GM12878 (cell line): ENCODE measurements at regions not wholly inside any gene's neighbourhood (a gene's known extent, or its start where the extent isn't known, plus 50 kb on each side); places are given as distances from the start of the nearest gene placed in this dataset.

Experiments
- BHLHE40 ChIP-seq, 2 experiments: fragments of 450-650 bp in 1 of 2; IDR thresholded peaks; 2 replicates each; pipeline ENCODE4 v1.6.1; 2011 to 2017; ENCODE audit warnings: low read depth in 2 of 2, borderline replicate concordance in 1 of 2, improper control_type of control experiment in 1 of 2, low read length in 1 of 2, mild to moderate bottlenecking in 1 of 2
- CEBPB ChIP-seq, 2 experiments: fragments of 150-350 bp in 1 of 2; IDR thresholded peaks; 2 replicates each; pipeline ENCODE4 v1.6.1; 2012 to 2014; ENCODE audit warnings: low read depth in 2 of 2, low read length in 2 of 2, borderline replicate concordance in 1 of 2, inconsistent platforms in 1 of 2
- CTCF ChIP-seq, 3 experiments: IDR thresholded peaks in 2 of 3; conservative IDR thresholded peaks in 1 of 3; 2 replicates each; pipeline ENCODE4 v1.5.1; 2011; ENCODE audit warnings: low read depth in 3 of 3, low read length in 3 of 3, mild to moderate bottlenecking in 3 of 3, control low read depth in 2 of 3, moderate library complexity in 2 of 3, inconsistent platforms in 1 of 3, mixed read lengths in 1 of 3; ENCODE audit not compliant: control insufficient read depth in 2 of 3, insufficient read depth in 1 of 3; ENCODE audit errors: extremely low read depth in 1 of 3
- E2F8 ChIP-seq: fragments of 450-650 bp; IDR thresholded peaks from 2 replicates; pipeline ENCODE4 v1.6.1; 2018; ENCODE audit warnings: mild to moderate bottlenecking, low read depth, moderate library complexity; ENCODE audit not compliant: partially characterized antibody
- EGR1 ChIP-seq, 2 experiments: IDR thresholded peaks; 1 replicate in 1 of 2; 2 replicates in 1 of 2; pipeline ENCODE4 v1.6.1; 2011 to 2012; ENCODE audit warnings: low read depth in 2 of 2, low read length in 2 of 2, borderline replicate concordance in 1 of 2, mild to moderate bottlenecking in 1 of 2, moderate library complexity in 1 of 2
- ELK1 ChIP-seq: IDR thresholded peaks from 2 replicates; pipeline ENCODE4 v1.6.1; 2012; ENCODE audit warnings: low read depth, low read length, improper control_type of control experiment
- IKZF1 ChIP-seq: fragments of 450-650 bp; conservative IDR thresholded peaks from 2 replicates; pipeline ENCODE4 v1.6.1; 2017; ENCODE audit warnings: antibody characterized with exemption, mild to moderate bottlenecking
- JUNB ChIP-seq: IDR thresholded peaks from 2 replicates; pipeline ENCODE4 v1.6.1; 2016; ENCODE audit warnings: antibody characterized with exemption, mild to moderate bottlenecking
- RFX5 ChIP-seq: IDR thresholded peaks from 2 replicates; pipeline ENCODE4 v1.6.1; 2011; ENCODE audit warnings: low read depth, low read length, improper control_type of control experiment
- SMC3 ChIP-seq: IDR thresholded peaks from 2 replicates; pipeline ENCODE4 v1.6.1; 2011; ENCODE audit warnings: low read length, improper control_type of control experiment, borderline replicate concordance
- SP1 ChIP-seq: IDR thresholded peaks from one replicate; pipeline ENCODE4 v1.6.1; 2011; ENCODE audit warnings: low read depth, low read length
- ZNF592 ChIP-seq: fragments of 450-650 bp; IDR thresholded peaks from 2 replicates; pipeline ENCODE4 v1.6.1; 2017; ENCODE audit warnings: mild to moderate bottlenecking, moderate library complexity

- TF ChIP-seq CTCF (IDR thresholded peaks at IDR 0.05 in 2 of 3, conservative IDR thresholded peaks at IDR 0.05 in 1 of 3; ENCODE audit: control insufficient read depth in 2 of 3, extremely low read depth in 1 of 3, insufficient read depth in 1 of 3, low read depth in 3 of 3, low read length in 3 of 3) (no peak), ZNF592 (no peak), ELK1 (no peak), EGR1 (IDR thresholded peaks at IDR 0.05; ENCODE audit: borderline replicate concordance in 1 of 2, low read depth in 2 of 2, low read length in 2 of 2) (no peak), E2F8 (no peak), SP1 (no peak), RFX5 (no peak), SMC3 (no peak), IKZF1 (no peak), CEBPB (IDR thresholded peaks at IDR 0.05; ENCODE audit: borderline replicate concordance in 1 of 2, low read depth in 2 of 2, low read length in 2 of 2) (no peak), JUNB (no peak), BHLHE40 (IDR thresholded peaks at IDR 0.05; ENCODE audit: borderline replicate concordance in 1 of 2, low read depth in 2 of 2, low read length in 1 of 2) (no peak)
Measured at GRCh38 chr11:70573701-70574151, 175.4 kb downstream of the CTTN start.
